NCI-H2081 (cell line): ENCODE measurements at regions not wholly inside any gene's neighbourhood (a gene's known extent, or its start where the extent isn't known, plus 50 kb on each side); places are given as distances from the start of the nearest gene placed in this dataset.

Source experiments
- DNase-seq, 2 experiments: peaks; one replicate each; lab custom pipeline; 2025; lab: John Stamatoyannopoulos, UW

DNA sequence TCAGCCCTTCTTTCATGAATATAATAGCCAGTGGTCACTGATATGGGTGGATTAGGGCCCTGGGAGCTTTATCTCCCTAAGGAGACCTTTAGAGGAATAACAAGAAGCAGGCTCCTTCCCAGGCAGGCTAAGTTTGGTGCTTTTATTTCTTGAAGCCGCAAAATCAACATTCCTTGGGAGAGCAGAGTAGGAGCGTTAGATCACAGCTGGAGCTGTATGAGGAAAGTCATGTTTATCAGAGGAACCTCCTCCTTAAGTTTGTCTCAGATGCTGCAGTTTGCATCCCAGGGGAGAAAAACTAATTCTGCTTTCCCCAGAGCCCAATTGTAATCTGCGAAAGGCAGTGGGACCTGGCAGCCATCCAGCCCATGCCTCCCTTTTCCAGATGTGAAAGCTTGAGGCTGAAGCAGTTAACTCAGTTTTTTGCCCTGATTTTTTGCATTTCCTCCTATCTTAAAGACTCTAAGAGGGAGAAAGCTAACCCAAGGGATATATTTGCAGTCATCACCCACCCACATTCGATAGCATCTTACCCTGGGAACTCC is 186.0 kb upstream of the FRMPD4 start:
- DNase-seq = no peak

- DNase-seq = no peak
Observed at GRCh38 chrX:11953615-11954014, 184.7 kb upstream of the FRMPD4 start.

DNA sequence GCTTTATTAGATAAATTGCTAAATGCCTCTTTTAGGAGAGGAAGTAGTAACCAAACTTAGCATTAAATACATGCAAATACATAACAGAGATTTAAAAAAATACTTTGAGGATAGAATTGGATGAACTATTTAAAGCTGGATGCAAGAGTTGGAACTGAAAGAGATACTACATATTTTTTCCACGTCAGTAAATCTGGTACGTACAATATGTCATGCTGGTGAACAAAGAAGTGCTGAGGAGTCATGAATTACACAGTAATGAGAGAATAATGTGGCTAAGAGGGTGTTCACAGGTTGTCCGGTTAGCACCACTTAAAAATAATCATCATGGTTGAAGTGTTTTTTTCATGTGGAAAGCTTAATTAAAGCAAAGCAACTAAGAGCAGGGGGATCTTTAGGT is 184.1 kb upstream of the FRMPD4 start:
- DNase-seq = no peak

- no peak for DNase-seq
Observed at GRCh38 chrX:11960031-11960430, 178.2 kb upstream of the FRMPD4 start.

DNA sequence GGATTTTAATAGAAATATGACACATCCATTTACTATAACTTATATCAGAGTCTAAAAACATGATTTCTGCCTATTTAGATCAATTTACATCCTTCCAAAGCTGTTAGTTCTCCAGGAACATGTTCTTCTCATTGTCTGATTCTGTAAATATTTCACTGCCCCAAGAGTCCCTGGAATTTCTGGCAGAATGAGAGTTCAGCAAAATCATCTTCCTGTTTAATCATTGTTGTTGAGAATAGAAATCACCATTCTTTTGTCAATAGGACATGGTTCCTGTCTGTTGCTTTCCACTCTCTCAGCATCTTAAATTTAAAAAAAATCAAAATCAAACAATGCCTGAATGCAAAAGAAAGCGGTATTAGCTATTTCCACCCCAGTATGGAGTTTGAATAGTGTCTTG is 172.8 kb upstream of the FRMPD4 start:
- DNase-seq = no peak

DNA sequence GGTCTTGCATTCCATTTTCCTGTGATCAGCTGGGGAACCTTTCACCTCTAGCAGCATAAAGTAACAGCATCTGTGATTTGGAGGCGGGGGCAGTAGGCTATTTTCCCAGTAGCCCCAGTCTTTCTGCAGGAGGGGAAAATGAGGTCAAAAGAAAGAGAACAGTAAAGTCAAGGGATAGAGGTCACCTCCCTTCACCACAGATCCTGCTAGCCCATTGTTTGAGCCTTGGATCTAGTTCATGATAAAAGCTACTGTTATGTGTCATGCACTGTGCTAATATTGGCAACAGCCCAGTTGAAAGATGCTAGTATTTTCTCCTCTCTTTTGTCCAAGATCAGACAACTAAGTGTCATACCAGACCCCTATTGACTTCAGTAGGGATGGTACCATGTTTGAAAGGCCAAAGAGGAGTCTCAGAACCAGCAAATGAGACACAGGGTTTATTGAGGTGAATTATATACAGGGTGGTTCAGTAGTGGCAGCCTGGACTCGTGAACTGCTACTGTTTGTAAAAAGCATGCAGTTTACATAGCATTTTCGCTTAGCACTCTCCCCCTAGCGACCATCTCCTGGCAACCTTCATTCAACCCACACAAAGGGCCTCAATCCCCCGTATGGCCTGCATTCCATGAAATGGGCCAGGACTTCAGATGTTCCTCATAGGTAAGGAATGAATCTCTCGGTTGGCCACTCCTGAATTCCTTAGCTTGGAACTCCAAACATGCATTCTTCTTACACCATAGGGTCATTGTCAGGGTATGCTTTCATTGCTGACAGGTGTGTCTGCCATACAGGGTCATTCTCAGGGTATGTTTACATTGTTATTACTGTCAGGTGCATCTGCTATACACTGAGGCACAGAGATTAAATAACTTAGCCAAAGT is 170.0 kb upstream of the FRMPD4 start:
- DNase-seq = peak; percentile 17 to 56

DNA sequence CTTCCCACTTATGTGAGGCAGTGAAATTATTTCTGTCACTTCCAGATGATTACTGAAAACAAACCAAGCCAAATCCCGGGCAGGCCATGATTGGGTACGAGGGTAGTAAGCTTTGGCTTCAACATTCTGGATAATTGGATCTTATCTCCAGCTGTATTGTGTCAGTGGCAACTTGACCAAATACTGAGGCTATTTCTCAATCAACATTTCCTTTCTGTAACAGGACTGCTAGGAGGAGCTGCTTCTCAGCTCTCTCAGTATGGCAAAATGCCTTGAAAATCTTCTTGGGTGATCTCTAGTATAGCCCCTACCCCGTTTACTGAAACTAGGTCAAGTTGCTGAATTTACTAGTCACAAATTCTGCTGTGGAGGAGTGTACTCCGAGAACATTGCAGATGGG is 169.3 kb upstream of the FRMPD4 start:
- no peak for DNase-seq

GRCh38 chrX:11970578-11971359 is 167.5 kb upstream of the FRMPD4 start:
- no peak for DNase-seq

- DNase-seq = no peak
Observed at GRCh38 chrX:11976663-11977062, 161.6 kb upstream of the FRMPD4 start.

DNA sequence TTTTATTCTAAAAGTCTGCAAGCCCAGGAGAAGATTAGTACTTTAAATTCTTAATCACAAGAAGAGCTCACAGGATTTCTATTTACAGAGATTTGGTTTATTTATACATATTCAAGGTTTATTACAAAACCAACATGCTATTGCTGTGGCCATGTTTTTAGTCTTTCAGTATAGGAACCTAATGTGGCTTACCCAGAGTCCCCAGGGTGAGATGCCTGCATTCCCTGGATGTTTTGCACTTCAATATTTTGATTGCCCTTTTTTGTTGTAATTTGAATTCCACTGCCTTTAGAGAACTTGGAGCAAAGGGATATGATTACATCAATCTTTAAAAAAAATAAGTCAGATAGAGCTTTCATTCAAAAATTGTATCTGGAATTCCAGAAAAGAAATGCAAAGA is 146.0 kb upstream of the FRMPD4 start:
- DNase-seq = no peak

GRCh38 chrX:11995146-11995545 is 143.1 kb upstream of the FRMPD4 start:
- no peak for DNase-seq

GRCh38 chrX:11996810-11997209 is 141.5 kb upstream of the FRMPD4 start:
- no peak for DNase-seq

DNA sequence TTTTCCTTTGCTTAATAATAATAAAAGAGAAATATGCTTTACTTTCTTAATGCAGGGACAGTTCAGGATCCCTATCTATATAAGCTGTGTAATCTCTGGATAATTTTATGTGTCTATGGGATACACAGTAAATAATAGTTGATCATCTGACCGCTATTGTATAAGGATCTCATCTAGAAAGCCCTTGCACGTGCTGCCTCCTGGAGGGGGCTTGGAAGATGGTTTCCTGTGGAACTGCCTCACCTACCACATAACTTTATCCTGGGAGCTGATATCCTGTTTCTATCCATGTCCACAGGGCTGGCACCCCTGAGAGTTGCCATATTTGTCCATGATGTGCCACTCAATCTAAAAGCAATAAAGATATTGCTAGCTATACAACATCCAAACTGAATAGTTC is 139.3 kb upstream of the FRMPD4 start:
- no peak for DNase-seq

DNA sequence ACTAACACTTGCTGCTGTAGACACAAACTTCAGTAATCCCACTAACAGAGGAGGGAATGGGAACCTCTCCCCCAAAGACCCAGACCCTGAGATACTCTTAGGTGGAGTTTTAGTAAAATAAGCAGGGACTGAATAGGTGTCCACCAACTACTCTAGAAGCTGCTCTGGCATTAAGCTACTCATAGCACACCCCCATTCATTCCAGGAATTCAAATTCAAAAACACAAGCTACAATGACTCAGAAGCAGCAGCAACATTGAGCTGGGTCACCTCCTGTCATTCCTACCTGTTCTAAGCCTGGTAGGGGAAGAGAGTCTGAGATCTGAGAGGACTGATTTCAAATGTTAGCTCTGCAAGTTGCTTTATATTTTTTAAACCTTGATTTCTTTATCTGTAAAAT is 135.4 kb upstream of the FRMPD4 start:
- DNase-seq = no peak

GRCh38 chrX:12007881-12008280 is 130.4 kb upstream of the FRMPD4 start:
- peak in 1 of 2 experiments; percentile 12 for DNase-seq

DNA sequence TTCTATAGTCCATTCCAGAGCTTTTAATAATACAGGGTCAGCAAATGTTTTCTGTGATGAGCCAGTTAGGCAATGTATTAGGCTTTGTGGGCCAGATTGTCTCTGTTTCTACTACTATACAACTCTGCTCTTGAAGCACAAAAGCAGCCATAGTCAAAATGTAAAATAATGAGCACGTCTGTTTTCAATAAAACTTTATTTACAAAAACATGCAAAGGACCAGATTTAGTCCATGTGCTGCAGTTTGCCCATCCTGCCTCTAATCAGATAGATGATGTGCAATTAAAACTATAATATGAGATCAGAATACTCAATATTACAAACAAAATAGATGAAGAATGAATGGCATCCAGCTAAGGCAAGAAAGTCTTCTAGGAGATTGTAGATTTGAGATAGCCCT is 127.8 kb upstream of the FRMPD4 start:
- no peak for DNase-seq

DNA sequence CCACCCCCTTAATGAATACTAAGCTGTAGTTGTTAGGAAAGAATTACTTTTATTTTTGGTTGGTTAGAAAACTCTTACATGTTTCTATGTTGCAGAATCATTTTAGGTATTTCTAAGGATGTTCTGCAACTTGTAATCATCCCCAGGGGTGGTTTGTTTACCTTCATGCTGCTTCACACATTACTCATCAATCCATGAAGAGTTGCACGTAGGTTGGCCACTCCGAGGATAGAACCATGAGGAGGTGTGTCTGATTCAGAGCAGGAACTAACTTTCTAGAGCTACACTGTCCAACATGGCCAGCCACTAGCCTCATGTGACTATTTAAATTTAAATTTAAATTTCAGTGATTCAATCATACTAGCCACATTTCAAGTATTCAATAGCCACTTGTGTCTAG is 127.2 kb upstream of the FRMPD4 start:
- no peak for DNase-seq

- DNase-seq = peak in 1 of 2 experiments; percentile 45
Observed at GRCh38 chrX:12013211-12013618, 125.1 kb upstream of the FRMPD4 start.

DNA sequence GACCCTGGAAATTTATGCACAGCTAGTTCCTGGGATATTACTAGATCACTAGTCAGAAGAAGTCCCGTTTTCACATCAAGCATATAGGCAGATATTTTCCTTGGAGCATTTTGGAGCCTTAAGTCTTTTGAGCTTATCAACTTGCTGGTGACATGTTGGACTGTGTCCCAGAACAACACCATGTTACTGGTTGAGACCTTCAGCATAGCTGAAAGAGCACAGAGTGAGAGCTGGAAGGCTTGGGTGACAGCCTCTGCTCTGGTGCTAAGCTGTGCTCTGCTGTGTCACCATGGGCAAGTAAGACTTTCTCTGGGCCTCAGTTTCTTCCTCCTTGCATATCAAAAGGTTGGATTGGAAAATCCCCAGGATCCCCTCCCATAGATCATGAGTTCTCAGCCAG is 116.6 kb upstream of the FRMPD4 start:
- DNase-seq = no peak

DNA sequence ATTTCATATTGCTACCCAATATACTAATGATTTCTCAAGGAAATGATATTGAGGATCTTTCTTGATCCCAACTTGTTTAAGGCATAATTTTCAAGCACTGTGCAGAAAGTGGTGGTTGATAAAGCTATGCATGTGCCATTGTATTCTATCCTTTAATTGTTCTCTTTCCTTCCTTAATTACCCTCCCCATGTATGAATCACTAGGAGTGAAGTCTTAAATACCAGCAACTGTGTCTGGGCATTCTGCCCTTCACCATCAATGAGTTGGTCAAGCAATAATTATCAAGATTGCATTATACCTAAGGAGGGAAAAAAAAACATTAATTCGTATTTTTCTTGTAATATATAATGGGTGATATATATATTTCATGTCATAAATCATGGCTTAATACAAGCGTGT is 111.8 kb upstream of the FRMPD4 start:
- DNase-seq = no peak

- DNase-seq = no peak
Observed at GRCh38 chrX:12032082-12032481, 106.2 kb upstream of the FRMPD4 start.

GRCh38 chrX:12034741-12035140 is 103.5 kb upstream of the FRMPD4 start:
- DNase-seq = no peak

GRCh38 chrX:12042615-12043014 is 95.7 kb upstream of the FRMPD4 start:
- no peak for DNase-seq
